ENCODE measurements at regions not wholly inside any gene's neighbourhood (a gene's known extent, or its start where the extent isn't known, plus 50 kb on each side); places are given as distances from the start of the nearest gene placed in this dataset.
A peak's percentile ranks its signal among the peaks of the same experiment; 100 is the strongest.
"Not testable (repeated sequence)": the region's sequence is repeated elsewhere in the genome, so short reads cannot be mapped to it uniquely, and the experiment has no call there.

DNA sequence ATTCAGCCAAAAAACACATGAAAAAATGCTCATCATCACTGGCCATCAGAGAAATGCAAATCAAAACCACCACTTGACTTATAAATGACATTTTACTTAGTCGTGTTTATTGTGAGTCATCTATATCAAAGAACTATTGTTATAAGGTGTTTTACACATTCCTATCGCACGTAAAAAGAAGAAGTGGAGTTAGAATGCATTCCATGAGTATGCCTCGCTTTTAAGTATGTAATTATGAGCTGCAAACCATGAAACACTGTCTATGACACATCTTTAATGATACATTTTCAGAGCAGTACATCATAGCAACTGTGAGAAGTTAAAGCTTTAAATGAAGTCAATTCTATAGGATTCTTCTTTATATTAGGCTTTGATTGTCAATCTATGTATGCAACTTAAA, 614.3 kb upstream of the ADAMTS5 start:
- DNase-seq, result no peak

DNA sequence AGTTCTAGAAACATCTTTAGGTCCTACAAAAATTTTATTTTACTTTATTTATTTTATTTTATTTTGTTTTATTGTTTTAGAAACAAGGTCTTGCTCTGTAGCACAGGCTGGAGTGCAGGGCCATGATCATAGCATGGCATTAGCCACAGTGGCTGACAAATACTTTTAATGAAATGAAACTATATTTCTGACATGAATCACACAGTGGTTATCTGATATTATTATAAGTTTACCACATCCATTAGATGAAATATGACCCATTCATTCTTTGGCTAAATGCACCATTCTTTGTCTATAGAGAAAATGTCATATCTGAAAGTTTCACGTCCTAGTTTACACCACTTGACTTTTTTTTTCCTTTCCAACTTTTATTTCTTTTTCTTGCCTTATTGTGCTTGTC, 613.4 kb upstream of the ADAMTS5 start:
- no peak for DNase-seq

DNA sequence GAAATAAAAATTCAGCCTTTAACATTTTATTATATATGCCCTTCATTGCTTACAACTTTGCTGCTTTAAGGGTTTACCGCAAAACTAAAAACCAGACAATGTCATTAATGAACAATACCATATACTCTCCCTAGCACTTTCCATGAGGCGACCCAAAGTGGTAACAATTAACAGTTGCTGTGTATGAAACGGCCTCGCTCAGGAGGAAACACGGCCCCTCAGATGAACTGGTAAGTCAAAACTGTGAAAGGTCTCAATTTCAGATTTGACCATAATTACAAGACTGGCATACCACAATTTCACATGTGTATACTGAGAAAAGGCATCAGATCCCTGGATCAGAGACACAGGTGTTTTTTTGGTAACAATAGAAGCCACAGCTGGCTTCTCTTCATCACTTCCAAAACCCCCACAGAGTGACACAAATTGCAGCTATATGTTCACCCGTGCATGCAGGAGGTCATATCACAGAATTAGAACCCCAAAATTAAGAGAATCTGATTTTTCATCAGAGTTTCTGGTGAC, 611.9 kb upstream of the ADAMTS5 start:
- DNase-seq, result no peak

DNA sequence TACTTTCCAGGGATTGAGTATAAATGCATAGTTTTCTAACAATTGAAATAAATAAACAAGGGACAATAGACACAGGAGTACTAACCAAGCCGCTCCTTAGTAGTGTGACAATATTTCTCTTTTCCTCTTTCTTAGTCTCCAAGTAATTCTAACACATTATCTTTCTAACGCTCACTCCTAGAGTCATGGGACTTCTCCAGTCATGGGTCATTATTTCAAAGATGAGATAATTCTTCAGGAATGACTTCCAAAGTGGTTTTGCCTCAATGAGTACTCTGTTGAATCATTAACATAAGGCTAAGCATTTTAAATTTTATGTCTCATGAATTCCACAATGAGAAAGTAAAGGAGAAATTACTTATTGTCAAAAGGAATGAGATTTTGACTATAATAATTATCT, 605.8 kb upstream of the ADAMTS5 start:
- DNase-seq, result no peak

DNA sequence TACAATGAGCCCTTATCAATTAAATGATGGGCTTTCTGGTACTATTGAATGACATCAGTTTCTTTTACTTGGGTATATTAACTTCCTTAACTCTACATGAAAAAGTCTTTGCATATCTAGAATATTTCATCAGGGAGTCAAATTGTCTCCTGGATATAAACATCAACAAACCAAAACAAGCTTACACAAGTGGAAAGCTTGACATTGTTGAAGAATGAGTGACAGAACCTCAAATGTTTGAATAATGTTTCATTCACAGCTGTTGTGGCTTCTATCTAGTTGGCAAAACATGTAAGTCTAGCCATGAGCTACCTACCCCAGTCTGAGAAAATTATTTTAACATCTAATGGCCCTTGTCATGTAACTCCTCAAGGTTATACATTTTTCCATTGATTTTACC, 604.8 kb upstream of the ADAMTS5 start:
- no peak for DNase-seq

DNA sequence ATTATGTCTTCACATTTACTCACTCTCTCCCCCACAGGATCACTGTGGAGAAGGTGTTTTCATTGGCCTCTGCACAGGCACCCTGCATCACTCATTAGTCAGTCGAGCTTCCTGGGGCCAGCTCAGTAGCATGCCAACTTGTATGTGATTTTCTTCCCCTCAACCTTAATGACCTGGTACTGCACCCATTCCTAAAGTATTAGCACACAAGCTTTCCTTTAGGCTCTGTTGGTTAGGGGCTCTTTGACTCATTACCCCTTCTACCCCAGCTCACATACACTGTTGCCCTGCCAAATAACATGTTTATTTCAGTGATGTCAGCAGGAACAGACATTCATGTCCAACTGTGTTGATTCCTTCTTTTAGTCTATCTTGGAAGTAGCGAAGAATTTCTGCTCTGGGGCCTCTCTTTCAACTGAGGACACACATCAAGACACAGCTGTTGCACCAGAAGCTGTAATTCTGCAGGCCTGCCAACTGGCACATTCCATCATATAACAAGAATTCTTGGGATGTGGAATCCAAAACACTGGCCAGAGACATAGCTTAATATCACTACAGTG, 603.5 kb upstream of the ADAMTS5 start:
- no peak for DNase-seq

DNA sequence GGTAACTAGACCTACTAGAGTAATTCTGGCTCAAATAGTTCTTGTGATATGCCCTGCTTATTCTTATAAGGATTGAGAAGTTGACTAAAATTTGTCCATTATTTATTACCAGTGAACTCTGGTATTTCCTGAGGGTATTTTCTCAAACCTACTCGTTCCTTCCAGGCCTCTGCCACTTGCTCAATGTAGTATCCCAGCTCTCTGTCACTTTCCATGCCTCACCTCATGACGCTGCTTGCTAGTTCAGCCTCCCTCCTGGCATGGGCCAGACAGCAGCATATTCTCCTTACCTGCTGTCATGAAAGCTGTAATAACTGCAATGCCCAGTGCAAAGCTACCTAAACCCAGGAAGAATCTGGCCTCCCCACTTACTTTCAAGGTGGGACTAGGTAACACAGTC, 602.9 kb upstream of the ADAMTS5 start:
- DNase-seq, result no peak

DNA sequence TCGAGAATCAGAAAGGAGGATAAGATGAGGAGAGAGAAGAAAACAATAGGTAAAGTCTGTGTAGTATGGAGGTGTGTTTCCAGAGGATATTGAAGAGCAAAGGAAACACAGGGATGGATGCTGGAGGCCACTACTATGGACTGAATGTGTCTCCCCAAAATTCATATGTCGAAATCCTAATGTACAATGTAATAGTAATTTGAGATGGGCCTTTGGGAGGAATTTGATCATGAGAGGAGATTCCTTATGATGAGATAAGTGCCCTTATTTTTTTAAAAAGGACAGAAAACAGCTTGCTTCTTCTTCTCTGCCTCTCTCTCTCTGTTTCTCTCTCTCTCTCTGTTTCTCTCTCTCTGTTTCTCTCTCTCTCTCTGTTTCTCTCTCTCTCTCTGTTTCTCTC, 602.2 kb upstream of the ADAMTS5 start:
- no peak for DNase-seq

DNA sequence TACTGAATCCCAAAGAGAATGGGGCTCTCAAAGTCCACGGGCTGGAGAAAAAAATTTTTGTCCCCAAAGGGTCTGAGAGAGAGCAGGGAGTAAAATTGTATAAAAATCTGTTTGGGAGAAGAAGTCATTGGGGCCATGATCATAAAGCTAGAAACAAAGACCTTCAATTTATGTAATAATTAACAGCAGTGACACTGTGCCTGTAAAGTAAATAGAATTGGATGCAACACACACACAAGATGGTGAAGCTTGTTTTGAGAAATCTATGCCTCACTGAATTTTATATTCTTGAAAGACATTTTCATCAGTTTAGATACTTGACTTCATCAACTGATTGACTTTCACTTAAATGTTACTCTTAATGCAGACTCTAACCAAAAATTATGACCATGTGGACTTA, 600.5 kb upstream of the ADAMTS5 start:
- no peak for DNase-seq

DNA sequence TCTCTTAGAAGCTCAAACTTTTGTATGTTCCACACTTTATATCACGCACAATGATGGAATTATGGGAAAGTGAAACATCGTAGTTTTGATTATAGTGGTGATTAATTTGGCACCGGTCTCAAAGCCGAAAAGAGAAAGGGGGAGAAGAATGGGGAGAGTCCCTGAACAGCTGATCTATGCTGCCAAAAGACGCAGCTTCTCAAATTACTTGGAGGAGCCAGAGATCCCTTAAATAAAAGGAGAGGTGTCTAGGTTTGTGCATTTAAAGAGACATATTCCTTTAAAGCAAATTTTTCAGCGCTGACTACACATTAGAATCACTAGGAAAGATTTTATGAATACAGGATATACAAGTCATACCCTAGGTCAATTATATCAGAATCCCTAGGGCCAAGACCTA, 599.6 kb upstream of the ADAMTS5 start:
- DNase-seq, result no peak

DNA sequence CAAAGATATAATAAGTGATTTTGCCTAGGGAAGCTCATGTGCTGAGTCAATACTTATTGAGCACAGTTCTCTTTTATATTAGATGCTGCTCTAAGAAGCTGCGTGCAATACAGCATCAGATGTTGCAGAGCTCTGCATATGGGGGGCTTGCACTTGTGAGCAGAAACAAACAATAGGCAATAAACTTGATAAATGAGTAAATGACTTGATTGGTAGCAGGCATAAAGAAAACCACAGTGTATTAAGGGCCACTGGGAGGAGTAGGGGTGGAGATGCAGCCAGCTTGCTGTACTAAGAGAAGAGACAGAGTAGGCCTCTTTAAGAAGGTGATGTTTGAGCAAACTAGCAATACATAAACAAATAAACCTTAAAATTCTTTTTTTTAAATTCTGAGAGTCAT, 598.5 kb upstream of the ADAMTS5 start:
- no peak for DNase-seq

DNA sequence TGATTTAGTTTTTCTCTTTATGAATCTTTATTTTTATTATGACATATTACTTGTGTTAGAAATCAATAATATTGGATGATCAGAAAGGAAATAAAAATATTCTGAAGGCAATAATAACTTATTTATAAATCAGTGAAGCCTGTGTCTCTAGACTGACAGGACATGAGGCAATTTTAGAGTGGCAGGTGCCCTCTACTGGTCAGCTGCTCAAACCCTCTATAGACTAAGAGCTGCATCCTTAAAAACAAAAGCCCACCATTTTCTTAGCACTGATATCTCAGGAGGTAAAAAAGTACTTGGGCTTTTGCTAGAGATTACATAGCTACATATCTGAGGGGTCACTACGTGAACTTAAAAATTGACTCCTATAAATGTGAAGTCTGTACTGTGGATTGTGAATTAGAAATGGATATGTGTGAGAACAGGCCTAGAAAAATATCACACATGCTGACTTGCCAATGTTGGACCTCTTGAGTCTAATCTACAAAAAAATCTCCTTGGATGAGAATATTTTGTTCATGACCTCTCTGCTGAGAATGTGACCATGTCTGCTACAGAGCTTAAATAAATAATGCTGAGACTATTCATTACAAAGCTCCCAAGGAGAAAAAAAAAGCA, 597.9 kb upstream of the ADAMTS5 start:
- DNase-seq, result peak; percentile 63

DNA sequence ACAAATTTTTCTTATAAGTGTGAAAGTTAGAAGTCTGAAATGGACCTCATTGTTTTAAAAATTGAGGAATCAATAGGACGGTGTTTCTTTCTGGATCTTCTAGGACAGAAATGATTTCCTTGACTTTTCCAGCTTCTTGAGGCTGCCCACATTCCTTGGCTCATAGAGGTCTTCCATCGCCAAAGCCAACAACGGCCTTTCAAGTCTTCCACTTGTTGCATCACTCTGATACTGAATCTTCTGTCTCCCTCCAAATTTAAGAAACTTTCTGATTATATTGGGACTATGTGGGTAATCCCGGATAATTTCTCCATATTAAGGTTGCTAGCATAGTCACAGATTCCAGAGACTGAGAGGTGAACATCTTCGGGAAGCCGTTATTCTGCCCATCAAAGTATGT, 595.4 kb upstream of the ADAMTS5 start:
- DNase-seq, result no peak

DNA sequence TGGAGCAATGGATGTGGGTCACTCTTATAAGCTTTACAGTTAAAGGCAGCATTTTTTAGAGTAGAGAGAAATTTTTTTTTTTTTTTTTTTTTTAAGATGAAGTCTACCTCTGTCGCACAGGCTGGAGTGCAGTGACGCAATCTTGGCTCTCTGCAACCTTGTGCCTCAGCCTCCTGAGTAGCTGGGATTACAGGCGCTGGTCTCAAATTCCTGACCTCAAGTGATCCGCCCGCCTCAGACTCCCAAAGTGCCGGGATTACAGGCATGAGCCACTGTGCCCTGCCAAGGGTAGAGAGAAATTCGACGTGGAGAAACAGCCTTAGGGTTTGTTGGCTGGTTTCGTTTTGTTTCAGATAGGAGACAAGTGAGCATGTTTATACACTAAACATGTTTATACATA, 594.2 kb upstream of the ADAMTS5 start:
- no peak for DNase-seq

DNA sequence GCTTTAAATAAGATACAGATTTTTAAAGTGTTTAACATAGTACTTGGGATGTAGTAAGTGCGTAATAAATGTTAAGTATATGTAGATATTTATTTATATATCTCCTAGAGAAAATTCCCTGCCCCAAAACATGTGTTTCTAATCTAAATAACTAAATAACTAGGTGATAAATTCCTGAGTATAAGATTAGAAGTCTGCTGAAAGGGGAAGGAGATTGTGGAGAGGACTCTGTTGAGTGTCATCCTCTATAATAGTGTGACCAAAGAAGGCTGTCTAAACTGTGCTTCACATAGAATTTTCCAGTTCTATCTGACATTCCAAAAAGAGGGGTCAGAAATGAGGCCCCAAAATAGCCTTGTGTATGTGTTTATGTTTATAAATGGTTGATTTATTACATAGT, 590.5 kb upstream of the ADAMTS5 start:
- DNase-seq, result no peak

DNA sequence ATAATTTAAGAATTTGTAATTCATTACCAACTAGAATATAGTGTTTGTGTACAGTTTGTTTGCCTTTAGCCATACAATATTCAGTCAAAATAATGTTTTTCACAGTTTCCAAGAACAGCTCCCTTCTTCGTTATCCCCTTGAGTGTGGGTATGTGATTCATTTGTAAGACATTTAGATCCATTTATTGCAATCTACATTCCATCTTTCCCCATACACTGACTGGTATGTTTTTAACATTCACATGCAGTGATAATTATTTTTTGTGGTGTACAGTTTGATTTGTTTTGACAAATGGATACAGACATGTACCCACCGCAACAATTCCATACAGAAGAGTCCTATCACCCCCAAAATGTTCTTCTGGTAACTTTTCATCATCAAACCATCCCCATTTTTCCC, 589.1 kb upstream of the ADAMTS5 start:
- DNase-seq, result no peak

DNA sequence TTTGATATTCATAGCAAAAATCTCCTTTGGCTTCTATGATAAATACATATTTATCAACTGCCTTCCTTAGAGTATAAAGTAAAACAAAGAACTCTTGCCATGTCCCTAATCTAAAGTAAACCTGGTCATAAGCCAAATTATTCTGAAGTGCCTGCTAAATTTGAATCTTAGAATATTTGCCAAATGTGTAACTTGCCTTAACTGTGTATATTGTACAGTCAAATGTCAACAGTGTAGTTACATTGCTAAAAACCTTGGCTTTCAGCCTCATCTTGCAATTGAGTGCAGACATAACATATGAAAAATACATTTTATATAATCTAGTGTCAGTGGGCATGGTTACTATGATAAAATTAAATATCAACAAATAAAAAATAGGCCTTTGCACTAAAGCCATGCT, 583.4 kb upstream of the ADAMTS5 start:
- DNase-seq, result no peak

DNA sequence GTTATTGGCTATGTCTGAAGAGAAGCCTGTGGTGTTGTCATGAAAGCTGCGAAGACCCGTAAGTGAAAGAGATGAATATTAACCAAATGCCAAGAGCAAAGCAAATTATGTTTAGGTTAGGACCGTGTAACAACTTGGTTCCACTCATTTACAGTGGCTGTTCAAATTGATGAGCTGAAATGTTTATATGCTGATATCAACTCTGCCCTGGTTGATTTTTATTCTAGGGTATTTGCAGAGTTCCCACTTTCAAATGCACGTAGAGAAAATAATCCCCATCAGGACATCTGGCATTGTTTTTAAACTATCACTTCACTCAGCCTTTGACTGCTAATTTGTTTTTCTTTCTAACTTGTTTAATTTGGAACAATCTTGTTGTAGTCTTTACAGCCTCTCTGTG, 581.6 kb upstream of the ADAMTS5 start:
- no peak for DNase-seq

DNA sequence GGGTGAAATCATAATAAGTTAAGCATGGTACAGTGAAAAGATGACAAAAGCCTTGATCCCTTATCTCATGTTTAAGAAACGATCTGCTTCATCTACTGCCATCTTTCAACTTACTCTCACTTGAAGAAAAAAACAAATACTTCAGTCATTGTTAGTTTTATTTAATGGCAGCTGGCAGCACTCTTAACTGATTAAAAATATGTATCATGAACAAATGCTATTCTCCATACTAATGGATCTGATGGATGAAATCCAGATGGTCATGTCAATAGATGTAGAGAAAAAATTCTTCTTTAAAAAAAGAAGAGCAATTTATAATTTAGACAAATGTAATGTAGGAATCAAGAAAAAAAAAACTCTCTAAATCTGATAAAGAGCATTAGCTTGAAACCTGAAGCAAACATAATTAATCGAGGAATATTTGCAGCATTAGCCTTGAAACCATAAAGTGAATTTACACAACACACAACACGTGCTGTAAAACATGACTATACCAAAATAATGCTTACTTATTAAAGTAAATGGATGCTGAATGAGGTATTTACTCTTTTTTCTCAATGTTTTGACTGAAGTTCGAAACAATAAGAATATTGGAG, 579.0 kb upstream of the ADAMTS5 start:
- DNase-seq, result no peak

DNA sequence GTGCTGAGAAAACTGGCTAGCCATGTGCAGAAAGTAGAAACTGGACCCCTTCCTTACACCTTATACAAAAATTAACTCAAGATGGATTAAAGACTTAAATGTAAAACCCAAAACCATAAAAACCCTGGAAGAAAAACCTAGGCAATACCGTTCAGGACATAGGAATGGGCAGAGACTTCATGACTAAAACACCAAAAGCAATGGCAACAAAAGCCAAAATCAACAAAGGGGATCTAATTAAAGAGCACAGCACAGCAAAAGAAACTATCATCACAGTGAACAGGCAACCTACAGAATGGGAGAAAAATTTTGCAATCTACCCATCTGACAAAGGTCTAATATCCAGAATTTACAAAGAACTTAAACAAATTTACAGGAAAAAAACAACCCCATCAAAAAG, 575.2 kb upstream of the ADAMTS5 start:
- DNase-seq, result not testable (repeated sequence)

DNA sequence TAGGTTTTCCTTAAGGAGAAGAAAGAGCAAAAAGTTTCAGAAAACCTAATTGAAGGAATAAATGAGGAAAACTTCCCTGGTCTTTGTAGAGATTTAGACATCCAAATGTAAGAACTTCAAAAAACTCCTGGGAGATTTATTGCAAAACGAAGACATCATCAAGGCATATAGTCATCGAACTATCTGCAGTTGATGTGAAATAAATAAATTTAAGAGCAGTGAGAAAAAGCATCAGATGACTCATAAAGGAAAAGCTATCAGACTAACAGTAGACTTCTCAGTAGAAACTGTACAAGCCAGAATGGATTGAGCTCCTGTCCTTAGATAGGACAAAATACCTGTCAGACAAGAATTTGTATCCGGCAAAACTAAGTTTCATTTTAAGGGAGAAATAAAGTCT, 569.4 kb upstream of the ADAMTS5 start:
- no peak for DNase-seq

DNA sequence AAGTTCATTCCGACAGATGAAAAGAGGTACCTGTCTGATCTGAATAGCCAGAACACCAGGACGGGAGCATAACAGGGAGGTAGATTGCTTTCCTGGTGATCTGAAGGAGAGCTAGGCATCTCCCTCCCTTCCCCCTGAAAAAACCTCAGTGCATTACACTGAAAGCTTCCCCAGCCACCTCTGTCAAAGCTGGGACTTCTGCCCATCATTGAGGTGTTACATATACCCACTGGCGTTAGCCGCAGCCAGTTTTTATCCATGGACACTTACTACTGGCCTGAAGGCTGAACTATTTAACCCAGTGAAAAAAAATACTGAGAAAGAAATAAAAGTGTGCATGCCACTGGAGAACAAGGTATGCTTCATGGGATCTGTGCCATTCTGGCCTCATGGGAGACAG, 568.3 kb upstream of the ADAMTS5 start:
- no peak for DNase-seq

DNA sequence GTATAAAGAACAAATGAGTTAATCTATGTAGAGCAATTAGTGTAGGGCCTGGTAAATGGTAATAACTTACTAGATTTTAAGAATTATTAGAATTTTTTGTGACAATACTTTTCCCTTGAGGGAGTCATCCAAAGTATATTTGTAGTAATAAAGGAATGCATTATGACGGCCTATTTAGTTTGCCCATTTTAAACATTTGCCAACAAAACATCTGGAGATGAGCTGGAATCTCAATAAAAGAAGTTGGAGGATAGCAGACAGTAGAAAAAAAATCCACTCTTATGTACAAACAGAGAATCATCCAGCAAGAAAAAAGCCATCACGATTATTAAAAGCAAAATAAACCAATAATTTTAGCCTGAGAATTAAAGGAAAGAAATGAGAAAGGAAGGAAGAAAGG, 567.3 kb upstream of the ADAMTS5 start:
- DNase-seq, result no peak

DNA sequence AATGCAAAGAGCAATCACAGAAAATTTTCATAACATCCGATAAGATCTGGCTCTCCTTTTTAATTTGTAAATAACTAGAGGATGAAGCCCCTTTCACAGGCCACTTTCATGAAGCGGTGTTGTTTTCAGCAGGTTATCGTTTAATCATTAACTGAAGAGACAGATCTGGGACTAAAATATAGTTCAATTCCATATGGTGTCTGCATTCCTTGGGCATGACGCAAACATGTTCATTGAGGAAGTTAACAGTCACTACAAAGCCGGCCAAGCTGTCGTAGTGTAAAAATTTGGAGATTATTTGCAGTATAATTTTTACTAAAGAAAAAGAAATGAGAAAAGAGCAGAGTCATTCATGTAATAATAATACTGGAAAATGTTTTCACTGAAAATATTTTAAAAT, 565.2 kb upstream of the ADAMTS5 start:
- DNase-seq, result no peak

DNA sequence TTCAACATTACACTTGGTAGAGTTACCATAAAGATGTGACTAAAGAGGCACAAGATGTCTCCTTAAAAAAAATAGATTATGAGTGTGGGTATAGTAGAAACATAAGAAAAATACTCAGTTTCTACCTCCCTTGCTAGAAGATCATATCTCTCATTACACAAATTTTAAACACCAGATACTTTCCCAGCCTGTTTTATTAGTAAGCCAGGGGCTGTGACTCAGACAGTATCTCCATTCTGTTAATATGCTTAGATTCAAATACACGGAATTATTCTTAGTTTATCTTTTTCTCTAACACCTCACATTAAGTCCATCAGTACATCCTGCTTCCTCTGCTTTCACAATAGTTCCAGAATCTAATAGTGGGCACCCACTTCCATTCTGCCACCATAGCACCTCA, 561.8 kb upstream of the ADAMTS5 start:
- DNase-seq, result no peak

Measured in islet precursor cell (in vitro differentiated cells).